HepG2 (cell line): ENCODE measurements at regions not wholly inside any gene's neighbourhood (a gene's known extent, or its start where the extent isn't known, plus 50 kb on each side); places are given as distances from the start of the nearest gene placed in this dataset.
"Not testable (repeated sequence)": the region's sequence is repeated elsewhere in the genome, so short reads cannot be mapped to it uniquely, and the experiment has no call there.

ENCODE experiments used
- ATAC-seq: fragments of 200-7000 bp; cut with Tn5 transposase; 3 replicates; pipeline ENCODE4 v1.9.1; 2020; ENCODE audit warnings: mild to moderate bottlenecking, moderate library complexity
- BruUV-seq: library from RNA; stranded (reverse); fragments of 400-500 nt; replicated peaks from 2 replicates; lab custom pipeline; 2021; lab: Mats Ljungman, UMichigan
- CTCF ChIA-PET: fragments of 300-600 bp; formaldehyde crosslinking; extraction: SDS; loops from one replicate; lab custom pipeline; 2021; ENCODE audit warnings: low total read pairs, inconsistent platforms, low intra/inter-chr PET ratio; lab: Yijun Ruan, JAX
- POLR2A ChIA-PET: fragments of 350-600 bp; sonication (Branson Sonifier 250); formaldehyde crosslinking; loops from one replicate; lab custom pipeline; 2020; ENCODE audit warnings: antibody characterized with exemption, inconsistent platforms; lab: Yijun Ruan, JAX
- DNase-seq: peaks from one replicate; pipeline ENCODE4 v3.0.0-alpha.2; 2015; ENCODE audit warnings: low spot score
- FAIRE-seq: peaks from 3 replicates; lab custom pipeline; 2011; peaks lifted over from hg19 to GRCh38; lab: Jason Lieb, UNC
- H2AFZ ChIP-seq: one replicate; pipeline ENCODE4 v1.6.1; 2011; ENCODE audit warnings: low read length, inconsistent platforms
- H3K27ac ChIP-seq: fragments of 300-600 bp; 3 replicates; pipeline ENCODE4 v1.8.0; 2011; ENCODE audit warnings: mixed run types, mild to moderate bottlenecking, mixed read lengths, low read length, inconsistent platforms; ENCODE audit not compliant: insufficient read depth; ENCODE audit errors: extremely low read length
- H3K27me3 ChIP-seq, 2 experiments: fragments of 200-600 bp in 1 of 2; 2 replicates in 1 of 2; 3 replicates in 1 of 2; pipeline versions ENCODE4 v1.6.0 to v1.8.0; 2011; ENCODE audit warnings: low read length in 2 of 2, mild to moderate bottlenecking in 2 of 2, moderate library complexity in 2 of 2, inconsistent platforms in 1 of 2; ENCODE audit not compliant: insufficient read depth in 2 of 2, control insufficient read depth in 1 of 2
- H3K36me3 ChIP-seq, 2 experiments: fragments of 200-600 bp in 1 of 2; replicated peaks in 1 of 2; 2 replicates in 1 of 2; 3 replicates in 1 of 2; pipeline versions ENCODE4 v1.5.1 to v1.8.0; 2011; ENCODE audit warnings: low read length in 2 of 2, inconsistent platforms in 1 of 2; ENCODE audit not compliant: insufficient read depth in 2 of 2, control insufficient read depth in 1 of 2
- H3K4me1 ChIP-seq: 2 replicates; pipeline ENCODE4 v1.5.1; 2012; ENCODE audit warnings: low read length, inconsistent platforms; ENCODE audit not compliant: insufficient read depth
- H3K4me2 ChIP-seq: 2 replicates; pipeline ENCODE4 v1.6.0; 2011; ENCODE audit warnings: low read depth, low read length, inconsistent platforms
- H3K4me3 ChIP-seq, 3 experiments: fragments of 200-600 bp in 1 of 3; sonication (generic), shearing (Covaris generic) in 1 of 3; replicated peaks in 1 of 3; 2 replicates each; pipeline ENCODE4 v1.5.1; 2011 to 2016; ENCODE audit warnings: low read length in 3 of 3, inconsistent platforms in 2 of 3, low read depth in 2 of 3, mild to moderate bottlenecking in 2 of 3, control low read depth in 1 of 3, mixed read lengths in 1 of 3; ENCODE audit not compliant: insufficient read depth in 1 of 3
- H3K79me2 ChIP-seq: one replicate; pipeline ENCODE4 v1.6.1; 2011; ENCODE audit warnings: low read length, inconsistent platforms; ENCODE audit not compliant: insufficient read depth
- H3K9ac ChIP-seq: 2 replicates; pipeline ENCODE4 v1.6.0; 2011; ENCODE audit warnings: mild to moderate bottlenecking, low read depth, low read length, inconsistent platforms; ENCODE audit not compliant: insufficient read depth
- H3K9me3 ChIP-seq: 2 replicates; pipeline ENCODE4 v1.5.1; 2012; ENCODE audit warnings: mild to moderate bottlenecking, low read length
- H4K20me1 ChIP-seq: 2 replicates; pipeline ENCODE4 v1.6.0; 2011; ENCODE audit warnings: inconsistent platforms, mild to moderate bottlenecking, low read length, moderate library complexity; ENCODE audit not compliant: insufficient read depth
- E2F5 ChIP-seq: sonication (generic); formaldehyde crosslinking; conservative IDR thresholded peaks from 2 replicates; pipeline ENCODE4 v1.4.0; 2020; ENCODE audit warnings: missing genetic modification reagents
- FOXK2 ChIP-seq: fragments of 450-650 bp; IDR thresholded peaks from 2 replicates; pipeline ENCODE4 v1.6.1; 2016
- FOXP1 ChIP-seq, 2 experiments: fragments of 450-650 bp in 1 of 2; IDR thresholded peaks; 2 replicates each; pipeline ENCODE4 v1.6.1; 2017 to 2018; ENCODE audit warnings: antibody characterized with exemption in 1 of 2
- HIVEP1 ChIP-seq: sonication (generic); formaldehyde crosslinking; IDR thresholded peaks from 2 replicates; pipeline ENCODE4 v1.4.0; 2020; ENCODE audit warnings: mild to moderate bottlenecking, missing genetic modification reagents
- KMT2A ChIP-seq: sonication (generic); formaldehyde crosslinking; IDR thresholded peaks from 2 replicates; pipeline ENCODE4 v1.4.0; 2020; ENCODE audit warnings: missing genetic modification reagents
- MTF2 ChIP-seq: sonication (generic); formaldehyde crosslinking; IDR thresholded peaks from 2 replicates; pipeline ENCODE4 v1.5.0; 2020; ENCODE audit warnings: missing genetic modification reagents, borderline replicate concordance
- NFRKB ChIP-seq: fragments of 450-650 bp; IDR thresholded peaks from 2 replicates; pipeline ENCODE4 v1.6.1; 2017
- RFXANK ChIP-seq: IDR thresholded peaks from 2 replicates; pipeline ENCODE4 v1.6.1; 2016
- TAF1 ChIP-seq: sonication (generic); formaldehyde crosslinking; IDR thresholded peaks from 2 replicates; pipeline ENCODE4 v1.4.0; 2020; ENCODE audit warnings: missing genetic modification reagents
- ZFP82 ChIP-seq: sonication (generic); formaldehyde crosslinking; IDR thresholded peaks from 2 replicates; pipeline ENCODE4 v1.5.1; 2020; ENCODE audit warnings: mild to moderate bottlenecking, missing genetic modification reagents, borderline replicate concordance
- ZNF577 ChIP-seq: sonication (generic); formaldehyde crosslinking; IDR thresholded peaks from 2 replicates; pipeline ENCODE4 v1.4.0; 2020; ENCODE audit warnings: mild to moderate bottlenecking, low read depth, missing genetic modification reagents, borderline replicate concordance
- ZSCAN20 ChIP-seq: sonication (generic); formaldehyde crosslinking; IDR thresholded peaks from 2 replicates; pipeline ENCODE4 v1.4.0; 2020; ENCODE audit warnings: missing genetic modification reagents, mild to moderate bottlenecking, borderline replicate concordance
- WGBS: methylation state at CpG from one replicate; pipeline ENCODE4 v1.1.6; 2017; ENCODE audit warnings: low lambda C conversion rate; 5-methylcytosine and 5-hydroxymethylcytosine counted together
- in situ Hi-C: cut with HindIII; loops from 2 replicates; pipeline ENCODE4 v1.10.0; 2017; ENCODE audit warnings: low pct_unique_long_range_greater_than_20kb; ENCODE audit not compliant: extremely low pct_ligation_motif_present
- intact Hi-C: fragments of 100-400 bp; cut with micrococcal nuclease; formaldehyde crosslinking; loops from one replicate; pipeline ENCODE4 v1.10.0; 2022; ENCODE audit not compliant: unreplicated experiment
- TF ChIP-seq, protein P1 (sequence below): IDR thresholded peaks from 2 replicates; pipeline ENCODE4 v1.6.1; 2016; ENCODE audit warnings: control low read depth
- TF ChIP-seq, protein P2 (sequence below): sonication (generic); formaldehyde crosslinking; IDR thresholded peaks from 2 replicates; pipeline ENCODE4 v1.4.0; 2020; ENCODE audit warnings: missing genetic modification reagents

- TF ChIP-seq FOXP1 (IDR thresholded peaks at IDR 0.05) (peak; percentile 39), ZFP82 (CRISPR knock-in tag) (0 out of 2 replicates have a peak, but pooled peaks have one; percentile 65), NFRKB (0 out of 2 replicates have a peak, but pooled peaks have one; percentile 15), E2F5 (0 out of 2 replicates have a peak, but pooled peaks have one; percentile 4)
- TF ChIP-seq FOXP1 (CRISPR knock-in tag; IDR thresholded peaks at IDR 0.05) = not testable (repeated sequence)
- TF ChIP-seq, protein P1, sequence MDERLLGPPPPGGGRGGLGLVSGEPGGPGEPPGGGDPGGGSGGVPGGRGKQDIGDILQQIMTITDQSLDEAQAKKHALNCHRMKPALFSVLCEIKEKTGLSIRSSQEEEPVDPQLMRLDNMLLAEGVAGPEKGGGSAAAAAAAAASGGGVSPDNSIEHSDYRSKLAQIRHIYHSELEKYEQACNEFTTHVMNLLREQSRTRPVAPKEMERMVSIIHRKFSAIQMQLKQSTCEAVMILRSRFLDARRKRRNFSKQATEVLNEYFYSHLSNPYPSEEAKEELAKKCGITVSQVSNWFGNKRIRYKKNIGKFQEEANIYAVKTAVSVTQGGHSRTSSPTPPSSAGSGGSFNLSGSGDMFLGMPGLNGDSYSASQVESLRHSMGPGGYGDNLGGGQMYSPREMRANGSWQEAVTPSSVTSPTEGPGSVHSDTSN = peak; percentile 53; the same call in 1 of the 2 replicates
Measured at GRCh38 chr16:21525956-21526922, 73.1 kb upstream of the METTL9 start (continued).

DNA sequence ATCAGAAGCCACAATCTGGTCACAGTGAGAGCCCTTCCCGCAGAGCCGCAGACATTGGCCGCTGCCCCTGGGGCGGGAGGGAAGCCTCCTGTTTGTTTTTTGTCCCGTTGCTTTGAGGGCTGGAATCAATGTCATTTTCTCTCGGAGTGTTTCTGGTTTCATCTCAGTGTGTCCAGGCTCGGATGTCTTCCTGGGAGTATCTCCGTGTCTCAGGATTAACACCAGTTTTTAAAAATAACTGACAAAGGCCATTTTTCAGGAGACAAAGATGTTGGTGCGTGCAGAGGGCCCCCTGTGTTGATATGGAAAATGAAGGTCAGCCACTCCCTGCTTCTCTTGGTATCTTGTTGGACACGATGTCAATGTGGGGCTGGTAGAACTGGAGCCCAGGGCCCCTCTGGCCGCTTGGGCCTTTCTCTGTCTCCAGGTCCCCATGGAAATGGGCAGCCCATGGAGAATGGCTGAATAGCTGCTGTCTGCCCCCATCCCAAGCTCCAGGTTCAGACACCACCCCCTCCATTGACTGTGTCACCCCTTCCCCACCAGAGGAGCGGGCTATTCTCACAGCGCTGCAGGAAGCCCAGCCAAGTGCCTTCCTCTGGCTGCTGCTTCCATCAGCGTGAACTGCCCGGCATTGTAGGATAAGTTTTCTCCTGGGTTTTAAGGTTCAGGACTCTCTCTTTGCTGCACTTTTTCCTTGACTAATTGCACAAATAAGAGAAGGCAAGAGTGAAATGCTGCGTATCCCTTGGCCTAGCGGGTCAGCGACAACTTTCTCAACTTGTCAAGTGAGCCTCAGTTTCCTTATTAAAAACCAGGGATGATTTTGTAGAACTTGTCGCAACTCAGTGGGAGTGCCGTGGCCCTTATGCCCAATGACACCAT is 72.2 kb upstream of the METTL9 start:
- FAIRE-seq = no peak
- no peaks in the 10 kb centered on the region for H3K79me2 ChIP-seq
- H2AFZ ChIP-seq = peak overlapping the region; percentile 61
- no peak overlapping the region for H3K27ac ChIP-seq
- peaks cover 4 to 8% of the 10 kb centered on the region in 2 experiments; a peak in 2 of 5 replicates for H3K27me3 ChIP-seq
- WGBS = 28% methylated on average over 20 of the region's 20 CpGs
- H4K20me1 ChIP-seq = no peaks in the 10 kb centered on the region
- in situ Hi-C loops = loop anchor here (10.0 kb wide), 1 partner anchor 78 kb away; no protein-coding TSS in a partner anchor
- intact Hi-C loops = no loop called here
- peak overlapping the region; percentile 0 to 58 (median 40); a peak in 4 of 6 replicates for H3K4me3 ChIP-seq
- H3K9ac ChIP-seq = peak overlapping the region; percentile 4; the same call in 1 of the 2 replicates
- peaks cover 77% of the 10 kb centered on the region for H3K4me1 ChIP-seq
- no peaks in the 10 kb centered on the region for H3K9me3 ChIP-seq
- no peaks in the 10 kb centered on the region for H3K36me3 ChIP-seq
- ChIA-PET CTCF (no interaction called here), POLR2A (interaction anchor here (0.8 kb wide), 1 partner anchor 254 kb away, joined by 3 read pairs; no protein-coding TSS in a partner anchor)
- peak; percentile 38 for ATAC-seq
- H3K4me2 ChIP-seq = peak overlapping the region; percentile 76
- no TSS peak for BruUV-seq
- peak; percentile 70 for DNase-seq
- TF ChIP-seq FOXK2 = 0 out of 2 replicates have a peak, but pooled peaks have one; percentile 1
- TF ChIP-seq ZNF577 (CRISPR knock-in tag) = no peak
- no peak for TF ChIP-seq ZSCAN20 (CRISPR knock-in tag)
- TF ChIP-seq RFXANK (CRISPR knock-in tag) = no peak
- peak; percentile 86 for TF ChIP-seq MTF2
- TF ChIP-seq, protein P2, sequence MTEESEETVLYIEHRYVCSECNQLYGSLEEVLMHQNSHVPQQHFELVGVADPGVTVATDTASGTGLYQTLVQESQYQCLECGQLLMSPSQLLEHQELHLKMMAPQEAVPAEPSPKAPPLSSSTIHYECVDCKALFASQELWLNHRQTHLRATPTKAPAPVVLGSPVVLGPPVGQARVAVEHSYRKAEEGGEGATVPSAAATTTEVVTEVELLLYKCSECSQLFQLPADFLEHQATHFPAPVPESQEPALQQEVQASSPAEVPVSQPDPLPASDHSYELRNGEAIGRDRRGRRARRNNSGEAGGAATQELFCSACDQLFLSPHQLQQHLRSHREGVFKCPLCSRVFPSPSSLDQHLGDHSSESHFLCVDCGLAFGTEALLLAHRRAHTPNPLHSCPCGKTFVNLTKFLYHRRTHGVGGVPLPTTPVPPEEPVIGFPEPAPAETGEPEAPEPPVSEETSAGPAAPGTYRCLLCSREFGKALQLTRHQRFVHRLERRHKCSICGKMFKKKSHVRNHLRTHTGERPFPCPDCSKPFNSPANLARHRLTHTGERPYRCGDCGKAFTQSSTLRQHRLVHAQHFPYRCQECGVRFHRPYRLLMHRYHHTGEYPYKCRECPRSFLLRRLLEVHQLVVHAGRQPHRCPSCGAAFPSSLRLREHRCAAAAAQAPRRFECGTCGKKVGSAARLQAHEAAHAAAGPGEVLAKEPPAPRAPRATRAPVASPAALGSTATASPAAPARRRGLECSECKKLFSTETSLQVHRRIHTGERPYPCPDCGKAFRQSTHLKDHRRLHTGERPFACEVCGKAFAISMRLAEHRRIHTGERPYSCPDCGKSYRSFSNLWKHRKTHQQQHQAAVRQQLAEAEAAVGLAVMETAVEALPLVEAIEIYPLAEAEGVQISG (CRISPR knock-in tag) = no peak; the same call in 1 of the 2 replicates
- TF ChIP-seq HIVEP1 (CRISPR knock-in tag) = peak; percentile 42
- peak; percentile 76; the same call in 1 of the 2 replicates for TF ChIP-seq KMT2A (CRISPR knock-in tag)
- no peak; the same call in 1 of the 2 replicates for TF ChIP-seq TAF1 (CRISPR knock-in tag)
